Progenitor cell of endocrine pancreas (in vitro differentiated cells): ENCODE measurements at regions not wholly inside any gene's neighbourhood (a gene's known extent, or its start where the extent isn't known, plus 50 kb on each side); places are given as distances from the start of the nearest gene placed in this dataset.

Experiments
- DNase-seq: peaks from one replicate; pipeline ENCODE4 v3.0.0; 2021; ENCODE audit warnings: low spot score; ENCODE audit not compliant: unreplicated experiment
- H3K27ac Mint-ChIP-seq: 2 replicates; pipeline ENCODE4 v1.8.0; 2021; ENCODE audit warnings: mild to moderate bottlenecking, moderate library complexity, mixed read lengths
- H3K27me3 Mint-ChIP-seq: 2 replicates; pipeline ENCODE4 v1.8.0; 2021; ENCODE audit warnings: mixed read lengths
- H3K36me3 Mint-ChIP-seq: 2 replicates; pipeline ENCODE4 v1.8.0; 2022; ENCODE audit warnings: mixed read lengths; ENCODE audit not compliant: insufficient read depth
- H3K4me1 Mint-ChIP-seq: 2 replicates; pipeline ENCODE4 v1.8.0; 2021; ENCODE audit warnings: low read depth, mixed read lengths
- H3K4me3 Mint-ChIP-seq: 2 replicates; pipeline ENCODE4 v1.8.0; 2021; ENCODE audit warnings: low read depth, mild to moderate bottlenecking, moderate library complexity, mixed read lengths
- H3K9me3 Mint-ChIP-seq: 2 replicates; pipeline ENCODE4 v1.8.0; 2021; ENCODE audit warnings: low read depth, mixed read lengths
- CTCF ChIP-seq: fragments of 200-600 bp; sonication (generic); IDR thresholded peaks from one replicate; pipeline ENCODE4 v1.5.0; 2021; ENCODE audit warnings: antibody characterized with exemption, mild to moderate bottlenecking; ENCODE audit not compliant: unreplicated experiment

DNA sequence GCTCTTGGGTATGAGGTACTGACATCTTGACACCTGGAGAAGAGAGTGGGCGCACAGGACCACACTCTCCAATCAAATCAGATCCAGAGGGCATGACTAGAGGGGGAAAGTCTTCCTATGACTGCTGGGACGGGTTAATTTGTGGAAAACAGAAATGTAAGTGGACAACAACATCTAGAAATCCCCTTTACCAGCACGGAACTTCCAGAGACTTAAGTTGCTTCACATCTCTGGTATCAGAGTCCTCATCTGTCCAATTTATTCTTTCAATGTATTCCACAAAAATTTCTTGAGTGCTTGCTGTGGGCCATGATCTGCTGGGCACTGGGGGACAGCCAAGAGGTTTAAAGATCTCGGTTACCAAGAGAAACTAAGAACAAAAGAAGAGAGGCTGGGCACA is 159.2 kb downstream of the COPRS start:
- no peaks in the 10 kb centered on the region for H3K27me3 Mint-ChIP-seq
- no peaks in the 10 kb centered on the region for H3K36me3 Mint-ChIP-seq
- peaks cover 11% of the 10 kb centered on the region for H3K4me1 Mint-ChIP-seq
- no peak for DNase-seq
- H3K9me3 Mint-ChIP-seq = no peaks in the 10 kb centered on the region
- no peak for TF ChIP-seq CTCF
- no peak overlapping the region for H3K27ac Mint-ChIP-seq
- H3K4me3 Mint-ChIP-seq = no peak overlapping the region

GRCh38 chr17:31699281-31699680 is 159.8 kb downstream of the COPRS start:
- no peak for TF ChIP-seq CTCF
- no peaks in the 10 kb centered on the region for H3K27me3 Mint-ChIP-seq
- H3K27ac Mint-ChIP-seq = no peak overlapping the region
- DNase-seq = no peak
- no peak overlapping the region for H3K4me3 Mint-ChIP-seq
- H3K36me3 Mint-ChIP-seq = no peaks in the 10 kb centered on the region
- peaks cover 11% of the 10 kb centered on the region for H3K4me1 Mint-ChIP-seq
- H3K9me3 Mint-ChIP-seq = no peaks in the 10 kb centered on the region

- H3K27ac Mint-ChIP-seq = no peak overlapping the region
- H3K36me3 Mint-ChIP-seq = no peaks in the 10 kb centered on the region
- peaks cover 11% of the 10 kb centered on the region for H3K4me1 Mint-ChIP-seq
- H3K4me3 Mint-ChIP-seq = no peak overlapping the region
- H3K9me3 Mint-ChIP-seq = no peaks in the 10 kb centered on the region
- DNase-seq = no peak
- no peak for TF ChIP-seq CTCF
- H3K27me3 Mint-ChIP-seq = no peaks in the 10 kb centered on the region
Measured at GRCh38 chr17:31698751-31699150, 160.3 kb downstream of the COPRS start.

DNA sequence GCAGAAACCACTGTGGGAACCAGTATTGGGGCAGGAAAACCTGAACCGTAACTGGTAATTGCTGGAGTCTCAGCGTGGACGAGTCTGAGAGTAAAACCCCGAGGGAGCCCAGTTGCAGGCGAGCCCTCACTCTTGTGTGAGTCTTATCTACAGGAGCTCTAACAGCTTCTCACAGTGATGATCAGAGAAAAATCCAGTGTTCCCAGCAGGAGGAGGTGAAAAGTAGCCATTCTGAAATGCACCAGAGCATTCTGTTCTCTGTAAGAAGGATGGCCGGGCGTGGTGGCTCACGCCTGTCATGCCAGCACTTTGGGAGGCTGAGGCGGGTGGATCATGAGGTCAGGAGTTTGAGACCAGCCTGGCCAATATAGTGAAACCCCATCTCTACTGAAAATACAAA is 161.2 kb downstream of the COPRS start:
- peaks cover 11% of the 10 kb centered on the region for H3K4me1 Mint-ChIP-seq
- no peak overlapping the region for H3K4me3 Mint-ChIP-seq
- TF ChIP-seq CTCF = no peak
- H3K36me3 Mint-ChIP-seq = no peaks in the 10 kb centered on the region
- no peaks in the 10 kb centered on the region for H3K27me3 Mint-ChIP-seq
- no peak for DNase-seq
- H3K27ac Mint-ChIP-seq = no peak overlapping the region
- H3K9me3 Mint-ChIP-seq = no peaks in the 10 kb centered on the region

DNA sequence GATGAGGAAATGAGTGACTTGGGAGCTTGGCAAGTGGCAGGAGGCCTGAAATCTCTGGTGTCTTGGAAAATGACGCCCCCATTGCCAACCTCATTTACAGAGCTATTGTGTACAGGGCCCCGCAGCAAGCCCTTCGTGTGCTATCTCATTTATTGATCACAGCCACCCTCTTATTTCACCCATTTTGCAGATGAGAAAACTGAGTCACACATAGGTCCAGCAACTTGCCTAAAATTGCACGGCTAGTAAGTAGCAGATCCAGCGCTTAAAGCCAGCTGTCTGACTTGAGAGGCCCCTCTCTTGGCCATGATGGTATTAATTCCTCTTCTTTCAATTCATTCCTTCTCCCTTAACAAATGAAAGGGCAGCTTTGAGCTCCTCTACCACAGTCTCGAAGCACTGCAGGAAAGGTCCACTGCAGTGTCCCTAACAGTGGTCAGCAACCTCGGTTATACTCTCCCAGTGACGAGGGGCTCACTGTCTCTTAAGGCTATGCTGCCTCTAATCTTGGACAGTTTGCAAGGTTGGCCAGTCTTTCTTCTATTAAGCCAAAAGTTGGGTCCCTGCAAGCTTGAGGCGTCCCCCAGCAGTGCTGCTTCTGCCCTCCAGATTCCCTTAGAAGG is 162.2 kb downstream of the COPRS start:
- Mint-ChIP-seq H3K9me3 (no peaks in the 10 kb centered on the region), H3K27me3 (no peaks in the 10 kb centered on the region), H3K27ac (no peak overlapping the region), H3K4me1 (peaks cover 11% of the 10 kb centered on the region), H3K36me3 (no peaks in the 10 kb centered on the region), H3K4me3 (no peak overlapping the region)
- no peak for TF ChIP-seq CTCF
- DNase-seq = no peak
